T-helper 1 cell (primary cell): ENCODE measurements at regions not wholly inside any gene's neighbourhood (a gene's known extent, or its start where the extent isn't known, plus 50 kb on each side); places are given as distances from the start of the nearest gene placed in this dataset.

Source experiments
- DNase-seq, 5 donors: peaks; one replicate each; pipeline ENCODE4 v3.0.0-alpha.2; 2012 to 2020

GRCh38 chr2:118498943-118499342, 348.5 kb downstream of the EN1 start:
- no peak for DNase-seq

- no peak for DNase-seq
Observed at GRCh38 chr2:118496870-118497611, 350.4 kb downstream of the EN1 start.

- DNase-seq: no peak
Observed at GRCh38 chr2:118496467-118496866, 351.0 kb downstream of the EN1 start.

GRCh38 chr2:118495290-118495689, 352.2 kb downstream of the EN1 start:
- DNase-seq: no peak

GRCh38 chr2:118493213-118493612, 354.2 kb downstream of the EN1 start:
- no peak for DNase-seq

GRCh38 chr2:118492335-118492734, 355.1 kb downstream of the EN1 start:
- no peak for DNase-seq

GRCh38 chr2:118490330-118490729, 357.1 kb downstream of the EN1 start:
- DNase-seq: no peak

GRCh38 chr2:118489712-118490299, 357.6 kb downstream of the EN1 start:
- no peak for DNase-seq

- no peak for DNase-seq
Observed at GRCh38 chr2:118481299-118481698, 366.1 kb downstream of the EN1 start.

- no peak for DNase-seq
Observed at GRCh38 chr2:118479020-118479419, 368.4 kb downstream of the EN1 start.

GRCh38 chr2:118477111-118477862, 370.2 kb downstream of the EN1 start:
- no peak for DNase-seq

- no peak for DNase-seq
Observed at GRCh38 chr2:118475622-118476205, 371.7 kb downstream of the EN1 start.

- DNase-seq: no peak
Observed at GRCh38 chr2:118474541-118474920, 372.9 kb downstream of the EN1 start.

- DNase-seq: no peak
Observed at GRCh38 chr2:118473846-118474540, 373.5 kb downstream of the EN1 start.

GRCh38 chr2:118473241-118473640, 374.2 kb downstream of the EN1 start:
- no peak for DNase-seq

GRCh38 chr2:118470297-118470696, 377.2 kb downstream of the EN1 start:
- DNase-seq: no peak

GRCh38 chr2:118469103-118469502, 378.3 kb downstream of the EN1 start:
- DNase-seq: no peak

GRCh38 chr2:118464546-118465265, 376.4 kb downstream of the INSIG2 start:
- no peak for DNase-seq

GRCh38 chr2:118464046-118464445, 375.8 kb downstream of the INSIG2 start:
- DNase-seq: no peak

- DNase-seq: no peak
Observed at GRCh38 chr2:118460425-118460824, 372.2 kb downstream of the INSIG2 start.

- no peak for DNase-seq
Observed at GRCh38 chr2:118459426-118459825, 371.2 kb downstream of the INSIG2 start.

- no peak for DNase-seq
Observed at GRCh38 chr2:118457951-118458350, 369.7 kb downstream of the INSIG2 start.
